ENCODE measurements at regions not wholly inside any gene's neighbourhood (a gene's known extent, or its start where the extent isn't known, plus 50 kb on each side); places are given as distances from the start of the nearest gene placed in this dataset.

- POLR2A ChIA-PET (ENCODE audit: partially characterized antibody) = no interaction called here
- no peak overlapping the region for H2BK12ac ChIP-seq (ENCODE audit: low read depth, low read length)
- no peaks in the 10 kb centered on the region for H3K27me3 ChIP-seq (replicated peaks in 1 of 4; ENCODE audit: control insufficient read depth in 3 of 4, extremely low read depth in 1 of 4, insufficient read depth in 3 of 4, low read length in 3 of 4)
- no peaks in the 10 kb centered on the region for H4K20me1 ChIP-seq (replicated peaks in 1 of 2; ENCODE audit: control insufficient read depth in 1 of 2, insufficient read depth in 2 of 2, low read length in 2 of 2)
- H3K9ac ChIP-seq (replicated peaks in 1 of 4; ENCODE audit: extremely low read depth in 1 of 4, low read depth in 3 of 4, low read length in 3 of 4) = no peak overlapping the region
- H3K79me1 ChIP-seq (ENCODE audit: low read depth, low read length) = no peaks in the 10 kb centered on the region
- H4K8ac ChIP-seq (ENCODE audit: extremely low read depth, insufficient read depth, low read length) = no peak overlapping the region
- H3K56ac ChIP-seq (replicated peaks; ENCODE audit: insufficient read length, low read depth, low read length) = no peak overlapping the region
- H3K23ac ChIP-seq (ENCODE audit: insufficient read length) = no peak overlapping the region
- no peak overlapping the region for H2AK5ac ChIP-seq (ENCODE audit: low read depth, low read length)
- H3K9me3 ChIP-seq (ENCODE audit: insufficient read depth in 2 of 2, low read depth in 1 of 2, low read length in 1 of 2) = no peaks in the 10 kb centered on the region
- FAIRE-seq (no peak), DNase-seq (ENCODE audit: low read depth in 1 of 2, low spot score in 2 of 2) (no peak)
- H3K4me3 ChIP-seq (ENCODE audit: extremely low read depth in 1 of 4, insufficient read depth in 2 of 4, low read depth in 3 of 4, low read length in 4 of 4) = no peak overlapping the region
- H3K36me3 ChIP-seq (ENCODE audit: control insufficient read depth in 2 of 4, insufficient read depth in 4 of 4, low read length in 3 of 4) = no peaks in the 10 kb centered on the region
- no peak overlapping the region for H3K27ac ChIP-seq (ENCODE audit: low read depth, low read length)
- H3K23me2 ChIP-seq (ENCODE audit: low read depth, low read length) = no peaks in the 10 kb centered on the region
- H3K14ac ChIP-seq (ENCODE audit: insufficient read length) = no peak overlapping the region
- no peak overlapping the region for H2BK20ac ChIP-seq (ENCODE audit: low read length)
- no peak overlapping the region for H2AFZ ChIP-seq (ENCODE audit: low read length)
- H3K18ac ChIP-seq (ENCODE audit: extremely low read depth, low read length) = no peak overlapping the region
- no peak overlapping the region for H3K4me2 ChIP-seq (ENCODE audit: insufficient read depth in 1 of 2, low read depth in 2 of 2, low read length in 2 of 2)
- CTCF ChIA-PET (ENCODE audit: partially characterized antibody) = no interaction called here
- no peak overlapping the region for H4K5ac ChIP-seq (ENCODE audit: insufficient read length, low read depth, low read length)
- no peak overlapping the region for H3K4ac ChIP-seq (replicated peaks; ENCODE audit: insufficient read length, low read depth, low read length)
- no peaks in the 10 kb centered on the region for H3K79me2 ChIP-seq (ENCODE audit: control insufficient read depth in 1 of 2, insufficient read depth in 2 of 2, low read length in 2 of 2)
- 90% methylated on average over 1 of the region's 1 CpG; no CpG with 5 or more reads in 1 of the 2 experiments for WGBS, 2 experiments (ENCODE audit: extremely low coverage in 1 of 2, insufficient coverage in 1 of 2, insufficient read length in 1 of 2, insufficient replicate concordance in 2 of 2, low coverage in 1 of 2, low lambda C conversion rate in 2 of 2, missing lambda C conversion rate in 1 of 2)
- H2BK120ac ChIP-seq (replicated peaks; ENCODE audit: low read depth, low read length) = no peak overlapping the region
- no peak overlapping the region for H4K91ac ChIP-seq (replicated peaks; ENCODE audit: insufficient read length, low read length)
- H3K4me1 ChIP-seq (replicated peaks in 1 of 4; ENCODE audit: control insufficient read depth in 3 of 4, insufficient read depth in 4 of 4, low read length in 3 of 4) = no peaks in the 10 kb centered on the region
- H2BK5ac ChIP-seq (ENCODE audit: low read depth, low read length) = no peak overlapping the region
- no peak overlapping the region for H2BK15ac ChIP-seq (ENCODE audit: low read length)
- TF ChIP-seq FOSL1 (IDR thresholded peaks at IDR 0.05; ENCODE audit: insufficient read depth, low read depth, low read length) (no peak), KDM1A (IDR thresholded peaks at IDR 0.05; ENCODE audit: borderline replicate concordance, low read length) (no peak), EZH2 (IDR thresholded peaks at IDR 0.05; ENCODE audit: low read depth, low read length, severe bottlenecking) (no peak), SP1 (IDR thresholded peaks at IDR 0.05; ENCODE audit: low read depth, low read length) (no peak), TEAD4 (IDR thresholded peaks at IDR 0.05; ENCODE audit: low read depth, low read length) (no peak), CREB1 (IDR thresholded peaks at IDR 0.05) (no peak), GABPA (IDR thresholded peaks at IDR 0.05; ENCODE audit: borderline replicate concordance, insufficient read depth, low read length) (no peak), EGR1 (IDR thresholded peaks at IDR 0.05; ENCODE audit: borderline replicate concordance, low read depth, low read length) (no peak), MAX (IDR thresholded peaks at IDR 0.05) (no peak), CEBPB (IDR thresholded peaks at IDR 0.05; ENCODE audit: low read depth, low read length) (no peak), E2F6 (IDR thresholded peaks at IDR 0.05) (no peak), RXRA (IDR thresholded peaks at IDR 0.05; ENCODE audit: insufficient read depth, low read depth, low read length) (no peak), CHD1 (IDR thresholded peaks at IDR 0.05; ENCODE audit: low read depth, low read length) (no peak), BACH1 (IDR thresholded peaks at IDR 0.05; ENCODE audit: low read length) (no peak), CTBP2 (IDR thresholded peaks at IDR 0.05; ENCODE audit: borderline replicate concordance, insufficient read depth, insufficient read length, low read length) (no peak), SRF (IDR thresholded peaks at IDR 0.05; ENCODE audit: low read depth, low read length) (no peak)
Measured at GRCh38 chr7:86243171-86243570, 400.5 kb upstream of the GRM3 start.

All from H1 (cell line).